ENCODE measurements at regions not wholly inside any gene's neighbourhood (a gene's known extent, or its start where the extent isn't known, plus 50 kb on each side); places are given as distances from the start of the nearest gene placed in this dataset.

GRCh38 chr16:86797700-86798099, 219.4 kb downstream of the FOXL1 start:
- TF ChIP-seq, protein P1, sequence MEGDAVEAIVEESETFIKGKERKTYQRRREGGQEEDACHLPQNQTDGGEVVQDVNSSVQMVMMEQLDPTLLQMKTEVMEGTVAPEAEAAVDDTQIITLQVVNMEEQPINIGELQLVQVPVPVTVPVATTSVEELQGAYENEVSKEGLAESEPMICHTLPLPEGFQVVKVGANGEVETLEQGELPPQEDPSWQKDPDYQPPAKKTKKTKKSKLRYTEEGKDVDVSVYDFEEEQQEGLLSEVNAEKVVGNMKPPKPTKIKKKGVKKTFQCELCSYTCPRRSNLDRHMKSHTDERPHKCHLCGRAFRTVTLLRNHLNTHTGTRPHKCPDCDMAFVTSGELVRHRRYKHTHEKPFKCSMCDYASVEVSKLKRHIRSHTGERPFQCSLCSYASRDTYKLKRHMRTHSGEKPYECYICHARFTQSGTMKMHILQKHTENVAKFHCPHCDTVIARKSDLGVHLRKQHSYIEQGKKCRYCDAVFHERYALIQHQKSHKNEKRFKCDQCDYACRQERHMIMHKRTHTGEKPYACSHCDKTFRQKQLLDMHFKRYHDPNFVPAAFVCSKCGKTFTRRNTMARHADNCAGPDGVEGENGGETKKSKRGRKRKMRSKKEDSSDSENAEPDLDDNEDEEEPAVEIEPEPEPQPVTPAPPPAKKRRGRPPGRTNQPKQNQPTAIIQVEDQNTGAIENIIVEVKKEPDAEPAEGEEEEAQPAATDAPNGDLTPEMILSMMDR (conservative IDR thresholded peaks at IDR 0.05; ENCODE audit: low read depth, low read length), result no peak
- no peak for TF ChIP-seq EZH2 (IDR thresholded peaks at IDR 0.05; ENCODE audit: borderline replicate concordance, low read depth, low read length, poor library complexity, severe bottlenecking)
